Right lobe of liver (tissue), 4 donors: ENCODE measurements at regions not wholly inside any gene's neighbourhood (a gene's known extent, or its start where the extent isn't known, plus 50 kb on each side); places are given as distances from the start of the nearest gene placed in this dataset.

ENCODE experiments used
- CTCF ChIP-seq, 4 donors: fragments of 200-600 bp in 3 of 4; fragments of 450-650 bp in 1 of 4; IDR thresholded peaks; one replicate each; pipeline versions ENCODE4 v1.5.1 to v1.8.0; 2016 to 2022; ENCODE audit warnings: antibody characterized with exemption in 4 of 4, mild to moderate bottlenecking in 2 of 4
- POLR2A ChIP-seq: fragments of 450-650 bp; IDR thresholded peaks from one replicate; pipeline ENCODE4 v1.6.1; 2017; ENCODE audit warnings: antibody characterized with exemption, mild to moderate bottlenecking
- donor health status: DM: no; HTN: no; CAD: no.
- donor health status: DM: no; HTN: no; CAD: no.
- donor health status: DM: no; HTN: yes; CAD: no.

- TF ChIP-seq CTCF (IDR thresholded peaks at IDR 0.05) (no peak), POLR2A (no peak)
Observed at GRCh38 chr9:82474235-82474634, 485.7 kb downstream of the SPATA31D1 start.
